Osteocyte (in vitro differentiated cells): ENCODE measurements at regions not wholly inside any gene's neighbourhood (a gene's known extent, or its start where the extent isn't known, plus 50 kb on each side); places are given as distances from the start of the nearest gene placed in this dataset.

ENCODE experiments used
- DNase-seq: peaks from one replicate; pipeline ENCODE4 v3.0.0; 2021; ENCODE audit warnings: mixed read lengths; ENCODE audit not compliant: unreplicated experiment; ENCODE audit errors: extremely low spot score
- H3K27ac Mint-ChIP-seq: one replicate; pipeline ENCODE4 v1.8.0; 2021; ENCODE audit warnings: mild to moderate bottlenecking, mixed read lengths; ENCODE audit not compliant: unreplicated experiment
- H3K27me3 Mint-ChIP-seq: one replicate; pipeline ENCODE4 v1.8.0; 2021; ENCODE audit warnings: mixed read lengths; ENCODE audit not compliant: unreplicated experiment
- H3K36me3 Mint-ChIP-seq: one replicate; pipeline ENCODE4 v1.8.0; 2021; ENCODE audit warnings: mixed read lengths; ENCODE audit not compliant: unreplicated experiment
- H3K4me1 Mint-ChIP-seq: one replicate; pipeline ENCODE4 v1.8.0; 2021; ENCODE audit warnings: mixed read lengths; ENCODE audit not compliant: unreplicated experiment
- H3K4me3 Mint-ChIP-seq: one replicate; pipeline ENCODE4 v1.8.0; 2021; ENCODE audit warnings: mild to moderate bottlenecking, moderate library complexity, mixed read lengths; ENCODE audit not compliant: unreplicated experiment
- H3K9me3 Mint-ChIP-seq: one replicate; pipeline ENCODE4 v1.8.0; 2021; ENCODE audit warnings: mixed read lengths; ENCODE audit not compliant: unreplicated experiment
- TF ChIP-seq, protein P1 (sequence below): fragments of 200-600 bp; sonication (generic); IDR thresholded peaks from 2 replicates; pipeline ENCODE4 v1.5.0; 2021; ENCODE audit warnings: antibody characterized with exemption, mild to moderate bottlenecking, moderate library complexity

DNA sequence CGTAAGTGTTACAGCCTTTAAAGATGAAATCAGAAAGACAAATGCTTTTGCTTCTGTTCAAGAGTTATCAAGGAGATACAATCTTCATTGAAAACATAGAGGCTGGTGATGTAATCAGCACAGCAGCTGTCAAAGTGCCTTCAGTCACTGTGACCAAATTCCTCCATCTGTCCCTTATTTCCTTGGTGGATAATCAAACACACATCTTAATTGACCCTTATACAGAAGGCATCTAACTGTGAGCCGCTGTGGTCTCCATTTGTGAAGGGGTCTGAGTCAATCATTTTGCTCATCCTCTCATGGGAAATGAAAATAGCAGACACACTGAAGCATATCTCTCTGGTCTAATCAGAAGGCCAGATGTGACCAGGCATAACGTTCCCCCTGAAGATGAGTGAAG lies 130.1 kb upstream of the TLR4 start:
- H3K27ac Mint-ChIP-seq: no peak overlapping the region
- no peak for DNase-seq
- H3K27me3 Mint-ChIP-seq: no peaks in the 10 kb centered on the region
- no peaks in the 10 kb centered on the region for H3K4me1 Mint-ChIP-seq
- TF ChIP-seq, protein P1, sequence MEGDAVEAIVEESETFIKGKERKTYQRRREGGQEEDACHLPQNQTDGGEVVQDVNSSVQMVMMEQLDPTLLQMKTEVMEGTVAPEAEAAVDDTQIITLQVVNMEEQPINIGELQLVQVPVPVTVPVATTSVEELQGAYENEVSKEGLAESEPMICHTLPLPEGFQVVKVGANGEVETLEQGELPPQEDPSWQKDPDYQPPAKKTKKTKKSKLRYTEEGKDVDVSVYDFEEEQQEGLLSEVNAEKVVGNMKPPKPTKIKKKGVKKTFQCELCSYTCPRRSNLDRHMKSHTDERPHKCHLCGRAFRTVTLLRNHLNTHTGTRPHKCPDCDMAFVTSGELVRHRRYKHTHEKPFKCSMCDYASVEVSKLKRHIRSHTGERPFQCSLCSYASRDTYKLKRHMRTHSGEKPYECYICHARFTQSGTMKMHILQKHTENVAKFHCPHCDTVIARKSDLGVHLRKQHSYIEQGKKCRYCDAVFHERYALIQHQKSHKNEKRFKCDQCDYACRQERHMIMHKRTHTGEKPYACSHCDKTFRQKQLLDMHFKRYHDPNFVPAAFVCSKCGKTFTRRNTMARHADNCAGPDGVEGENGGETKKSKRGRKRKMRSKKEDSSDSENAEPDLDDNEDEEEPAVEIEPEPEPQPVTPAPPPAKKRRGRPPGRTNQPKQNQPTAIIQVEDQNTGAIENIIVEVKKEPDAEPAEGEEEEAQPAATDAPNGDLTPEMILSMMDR: no peak
- H3K9me3 Mint-ChIP-seq: peaks cover 9% of the 10 kb centered on the region
- no peak overlapping the region for H3K4me3 Mint-ChIP-seq
- no peaks in the 10 kb centered on the region for H3K36me3 Mint-ChIP-seq

DNA sequence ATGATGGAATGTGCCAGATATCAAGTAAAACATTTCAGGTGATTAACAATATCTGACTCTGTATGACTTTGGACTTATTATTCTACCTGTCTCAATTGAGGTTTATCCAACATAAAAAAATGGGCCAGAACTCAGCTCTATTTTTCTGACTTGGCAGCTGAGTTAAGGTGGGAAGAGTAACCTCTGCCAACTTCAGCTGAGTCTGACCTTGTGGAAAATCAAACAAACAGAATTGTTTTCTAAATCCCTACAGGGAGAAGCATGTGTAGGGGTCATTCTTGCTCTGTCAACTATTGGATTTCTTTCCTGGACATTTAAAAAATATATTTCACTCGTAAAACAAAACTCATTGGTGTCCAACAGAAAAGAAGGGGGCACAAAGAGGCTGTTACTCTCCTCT lies 139.4 kb upstream of the TLR4 start:
- Mint-ChIP-seq H3K36me3 (no peaks in the 10 kb centered on the region), H3K9me3 (peaks cover 3% of the 10 kb centered on the region), H3K4me3 (no peak overlapping the region), H3K4me1 (no peaks in the 10 kb centered on the region), H3K27ac (no peak overlapping the region), H3K27me3 (no peaks in the 10 kb centered on the region)
- no peak for DNase-seq
- TF ChIP-seq, protein P1: no peak

DNA sequence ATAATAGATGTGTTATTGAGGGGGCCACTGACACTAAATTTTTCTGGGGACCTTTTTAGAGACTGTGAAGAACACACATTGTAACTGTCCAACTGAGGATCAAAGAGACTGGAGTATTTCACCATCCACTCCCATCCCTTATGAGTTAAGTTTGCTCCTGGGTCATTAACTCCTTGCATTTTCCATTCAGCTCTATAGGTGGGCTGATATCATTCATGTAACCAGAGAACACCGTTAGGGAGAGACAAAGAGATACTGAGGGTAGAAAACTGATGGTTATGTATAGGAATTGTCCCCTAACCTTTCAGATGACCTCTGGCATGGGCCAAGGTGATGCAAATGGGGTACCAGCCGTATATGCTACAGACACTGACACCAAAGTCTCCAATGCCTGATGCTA lies 142.4 kb upstream of the TLR4 start:
- TF ChIP-seq, protein P1: no peak
- DNase-seq: no peak
- H3K4me3 Mint-ChIP-seq: no peak overlapping the region

DNA sequence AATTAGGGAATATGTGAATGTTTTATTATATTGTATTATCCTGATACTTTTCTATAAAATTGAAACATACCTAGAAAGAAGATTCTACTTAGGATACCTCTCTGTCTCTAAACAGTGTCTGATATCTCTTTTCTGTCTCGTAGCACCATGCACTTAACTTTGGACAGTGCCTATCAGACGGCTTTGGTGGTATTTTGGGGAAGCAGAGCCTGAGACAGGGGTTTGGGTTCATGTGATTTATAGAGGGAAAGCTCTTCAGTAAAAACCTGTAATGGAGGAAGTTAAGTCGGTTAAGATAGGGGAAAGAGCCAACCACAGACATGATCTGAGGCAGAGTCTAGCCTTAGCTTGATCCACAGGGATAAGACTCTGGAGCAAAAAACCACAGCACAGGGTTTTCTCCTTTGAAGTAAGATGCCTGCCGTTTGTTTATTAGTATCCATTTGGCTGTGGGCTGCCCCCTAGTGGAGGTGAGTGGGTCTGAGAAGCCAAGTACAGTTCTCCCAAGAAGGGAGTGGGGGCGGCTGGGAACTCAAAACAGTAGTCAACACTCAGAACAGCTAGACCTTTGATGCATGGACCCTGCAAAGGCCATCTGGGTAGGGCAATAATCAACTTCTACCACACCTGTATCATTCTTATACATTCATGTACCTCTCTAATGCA lies 141.2 kb upstream of the ASTN2 start:
- H3K4me3 Mint-ChIP-seq: no peak overlapping the region
- H3K9me3 Mint-ChIP-seq: peaks cover 3% of the 10 kb centered on the region
- no peaks in the 10 kb centered on the region for H3K36me3 Mint-ChIP-seq
- H3K27me3 Mint-ChIP-seq: no peaks in the 10 kb centered on the region
- no peaks in the 10 kb centered on the region for H3K4me1 Mint-ChIP-seq
- TF ChIP-seq, protein P1: peak; percentile 51
- no peak overlapping the region for H3K27ac Mint-ChIP-seq
- no peak for DNase-seq

More for the DNA sequence above, 142.4 kb upstream of the TLR4 start:
- Mint-ChIP-seq H3K9me3 (peaks cover 3% of the 10 kb centered on the region), H3K27me3 (no peaks in the 10 kb centered on the region), H3K36me3 (no peaks in the 10 kb centered on the region), H3K4me1 (no peaks in the 10 kb centered on the region), H3K27ac (no peak overlapping the region)

DNA sequence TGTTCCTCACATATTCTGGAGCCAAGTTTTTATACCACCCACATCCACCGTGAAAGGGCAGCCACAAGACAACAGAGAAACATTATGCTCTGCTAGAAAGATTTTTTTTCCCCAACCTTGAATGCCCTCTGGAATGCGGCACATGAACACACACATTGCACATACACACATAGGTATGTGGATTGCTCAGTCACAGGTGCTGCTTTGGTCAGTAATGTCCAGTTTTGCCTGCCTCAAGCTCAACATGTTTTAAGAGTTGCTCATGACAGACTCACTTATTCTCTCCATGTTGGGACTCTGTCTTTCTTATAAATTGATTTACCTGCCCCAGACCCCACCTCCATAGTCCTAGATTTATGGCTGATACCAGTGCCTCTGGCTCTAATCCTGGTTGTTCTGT lies 138.0 kb upstream of the ASTN2 start:
- Mint-ChIP-seq H3K9me3 (no peaks in the 10 kb centered on the region), H3K4me1 (no peaks in the 10 kb centered on the region), H3K36me3 (no peaks in the 10 kb centered on the region), H3K27me3 (no peaks in the 10 kb centered on the region), H3K4me3 (no peak overlapping the region), H3K27ac (no peak overlapping the region)
- TF ChIP-seq, protein P1: no peak
- DNase-seq: no peak
